H1 (cell line): ENCODE measurements at regions not wholly inside any gene's neighbourhood (a gene's known extent, or its start where the extent isn't known, plus 50 kb on each side); places are given as distances from the start of the nearest gene placed in this dataset.

Experiments
- CTCF ChIA-PET: fragments of 300-600 bp; sonication (Branson Sonifier 250); formaldehyde crosslinking; loops from one replicate; lab custom pipeline; 2021; ENCODE audit not compliant: partially characterized antibody; lab: Charles Lee
- POLR2A ChIA-PET: fragments of 300-600 bp; sonication (Branson Sonifier 250); formaldehyde crosslinking; loops from one replicate; lab custom pipeline; 2021; ENCODE audit warnings: inconsistent platforms; ENCODE audit not compliant: partially characterized antibody; lab: Charles Lee
- DNase-seq, 2 experiments: peaks; one replicate each; pipeline versions ENCODE4 v3.0.0 to v3.0.0-alpha.2; 2010 to 2022; ENCODE audit warnings: low spot score in 2 of 2, low read depth in 1 of 2, mixed read lengths in 1 of 2
- FAIRE-seq: peaks from 2 replicates; lab custom pipeline; 2011; peaks lifted over from hg19 to GRCh38; lab: Jason Lieb, UNC
- H2AFZ ChIP-seq: 2 replicates; pipeline ENCODE4 v1.8.1; 2012; ENCODE audit warnings: low read length, inconsistent platforms
- H2AK5ac ChIP-seq: 2 replicates; pipeline ENCODE4 v1.6.1; 2013; ENCODE audit warnings: low read depth, low read length
- H2BK120ac ChIP-seq: replicated peaks from 2 replicates; pipeline ENCODE3; 2013; ENCODE audit warnings: low read depth, low read length, inconsistent platforms
- H2BK12ac ChIP-seq: 2 replicates; pipeline ENCODE4 v1.6.1; 2013; ENCODE audit warnings: low read depth, low read length
- H2BK15ac ChIP-seq: 2 replicates; pipeline ENCODE4 v1.6.1; 2013; ENCODE audit warnings: low read length
- H2BK20ac ChIP-seq: 2 replicates; pipeline ENCODE4 v1.6.1; 2013; ENCODE audit warnings: low read length
- H2BK5ac ChIP-seq: 2 replicates; pipeline ENCODE4 v1.6.1; 2013; ENCODE audit warnings: low read depth, low read length
- H3K14ac ChIP-seq: 2 replicates; pipeline ENCODE4 v1.6.1; 2013; ENCODE audit warnings: inconsistent platforms; ENCODE audit not compliant: insufficient read length
- H3K18ac ChIP-seq: 2 replicates; pipeline ENCODE4 v1.6.1; 2013; ENCODE audit warnings: low read length; ENCODE audit errors: extremely low read depth
- H3K23ac ChIP-seq: 2 replicates; pipeline ENCODE4 v1.6.1; 2013; ENCODE audit warnings: inconsistent platforms; ENCODE audit not compliant: insufficient read length
- H3K23me2 ChIP-seq: 2 replicates; pipeline ENCODE4 v1.6.1; 2013; ENCODE audit warnings: low read depth, low read length
- H3K27ac ChIP-seq: 2 replicates; pipeline ENCODE4 v1.6.1; 2011; ENCODE audit warnings: low read depth, low read length, inconsistent platforms
- H3K27me3 ChIP-seq, 4 experiments: replicated peaks in 1 of 4; 1 replicate in 1 of 4; 2 replicates in 3 of 4; pipeline versions ENCODE4 v1.6.1 to v1.8.1; 2011 to 2013; ENCODE audit warnings: low read length in 3 of 4, mild to moderate bottlenecking in 3 of 4, inconsistent platforms in 2 of 4, mixed read lengths in 2 of 4, moderate library complexity in 1 of 4; ENCODE audit not compliant: control insufficient read depth in 3 of 4, insufficient read depth in 3 of 4; ENCODE audit errors: extremely low read depth in 1 of 4
- H3K36me3 ChIP-seq, 4 experiments: 2 replicates each; pipeline versions ENCODE4 v1.6.1 to v1.8.1; 2011 to 2013; ENCODE audit warnings: mild to moderate bottlenecking in 4 of 4, low read length in 3 of 4, moderate library complexity in 2 of 4, control low read depth in 1 of 4, inconsistent platforms in 1 of 4; ENCODE audit not compliant: insufficient read depth in 4 of 4, control insufficient read depth in 2 of 4
- H3K4ac ChIP-seq: replicated peaks from 2 replicates; pipeline ENCODE3; 2013; ENCODE audit warnings: low read length, low read depth, mixed read lengths, inconsistent platforms; ENCODE audit not compliant: insufficient read length
- H3K4me1 ChIP-seq, 4 experiments: replicated peaks in 1 of 4; 1 replicate in 1 of 4; 2 replicates in 3 of 4; pipeline versions ENCODE4 v1.6.1 to v1.8.1; 2011 to 2013; ENCODE audit warnings: low read length in 3 of 4, inconsistent platforms in 2 of 4, mixed read lengths in 1 of 4; ENCODE audit not compliant: insufficient read depth in 4 of 4, control insufficient read depth in 3 of 4
- H3K4me2 ChIP-seq, 2 experiments: 2 replicates each; pipeline versions ENCODE4 v1.6.1 to v1.8.1; 2011 to 2013; ENCODE audit warnings: low read depth in 2 of 2, low read length in 2 of 2, control low read depth in 1 of 2, inconsistent platforms in 1 of 2, mild to moderate bottlenecking in 1 of 2; ENCODE audit not compliant: insufficient read depth in 1 of 2
- H3K4me3 ChIP-seq, 4 experiments: fragments of 200-600, 300-600 bp in 1 of 4; sonication (generic), shearing (Covaris generic), sonication (Bioruptor Twin) in 1 of 4; 2 replicates each; pipeline versions ENCODE4 v1.5.1 to v1.8.1; 2011 to 2016; ENCODE audit warnings: low read length in 4 of 4, low read depth in 3 of 4, control low read depth in 2 of 4, inconsistent platforms in 2 of 4, mild to moderate bottlenecking in 2 of 4, mixed read lengths in 1 of 4, moderate library complexity in 1 of 4; ENCODE audit not compliant: insufficient read depth in 2 of 4; ENCODE audit errors: extremely low read depth in 1 of 4
- H3K56ac ChIP-seq: replicated peaks from 2 replicates; pipeline ENCODE3; 2013; ENCODE audit warnings: low read depth, mild to moderate bottlenecking, mixed read lengths, low read length, inconsistent platforms; ENCODE audit not compliant: insufficient read length
- H3K79me1 ChIP-seq: 2 replicates; pipeline ENCODE4 v1.6.1; 2013; ENCODE audit warnings: low read depth, low read length, control low read depth
- H3K79me2 ChIP-seq, 2 experiments: 2 replicates each; pipeline versions ENCODE4 v1.6.1 to v1.8.1; 2012 to 2013; ENCODE audit warnings: low read length in 2 of 2, mild to moderate bottlenecking in 2 of 2, inconsistent platforms in 1 of 2; ENCODE audit not compliant: insufficient read depth in 2 of 2, control insufficient read depth in 1 of 2
- H3K9ac ChIP-seq, 4 experiments: replicated peaks in 1 of 4; 1 replicate in 1 of 4; 2 replicates in 3 of 4; pipeline versions ENCODE4 v1.6.1 to v1.8.1; 2011 to 2013; ENCODE audit warnings: low read depth in 3 of 4, low read length in 3 of 4, control low read depth in 2 of 4, mild to moderate bottlenecking in 2 of 4, moderate library complexity in 2 of 4, inconsistent platforms in 1 of 4; ENCODE audit errors: extremely low read depth in 1 of 4
- H3K9me3 ChIP-seq, 2 experiments: 2 replicates each; pipeline versions ENCODE4 v1.6.1 to v1.8.1; 2012 to 2013; ENCODE audit warnings: mild to moderate bottlenecking in 2 of 2, moderate library complexity in 2 of 2, control low read depth in 1 of 2, inconsistent platforms in 1 of 2, low read depth in 1 of 2, low read length in 1 of 2, mixed read lengths in 1 of 2; ENCODE audit not compliant: insufficient read depth in 2 of 2
- H4K20me1 ChIP-seq, 2 experiments: replicated peaks in 1 of 2; 2 replicates each; pipeline versions ENCODE3 to v1.8.1; 2011 to 2013; ENCODE audit warnings: inconsistent platforms in 2 of 2, low read length in 2 of 2, mild to moderate bottlenecking in 1 of 2; ENCODE audit not compliant: insufficient read depth in 2 of 2, control insufficient read depth in 1 of 2
- H4K5ac ChIP-seq: 2 replicates; pipeline ENCODE4 v1.6.1; 2013; ENCODE audit warnings: low read length, low read depth, mixed read lengths, inconsistent platforms; ENCODE audit not compliant: insufficient read length
- H4K8ac ChIP-seq: 2 replicates; pipeline ENCODE4 v1.8.0; 2013; ENCODE audit warnings: mild to moderate bottlenecking, moderate library complexity, low read length, inconsistent platforms; ENCODE audit not compliant: insufficient read depth; ENCODE audit errors: extremely low read depth
- H4K91ac ChIP-seq: replicated peaks from 2 replicates; pipeline ENCODE3; 2013; ENCODE audit warnings: low read length, mixed read lengths, inconsistent platforms; ENCODE audit not compliant: insufficient read length
- ASH2L ChIP-seq: fragments of 200-600, 300-600 bp; sonication (generic); IDR thresholded peaks from one replicate; pipeline ENCODE4 v1.7.1; 2017; ENCODE audit warnings: low read length
- CHD1 ChIP-seq: IDR thresholded peaks from 2 replicates; pipeline ENCODE4 v1.6.1; 2012; ENCODE audit warnings: low read depth, low read length, improper control_type of control experiment
- HDAC2 ChIP-seq, 2 experiments: fragments of 300-600 bp in 1 of 2; sonication (generic) in 1 of 2; IDR thresholded peaks; 2 replicates each; pipeline ENCODE4 v1.6.1; 2011 to 2012; ENCODE audit warnings: low read depth in 2 of 2, low read length in 2 of 2, mild to moderate bottlenecking in 2 of 2, moderate library complexity in 2 of 2, borderline replicate concordance in 1 of 2, inconsistent platforms in 1 of 2
- MAX ChIP-seq: IDR thresholded peaks from 2 replicates; pipeline ENCODE4 v1.6.1; 2012; ENCODE audit warnings: inconsistent platforms
- NRF1 ChIP-seq: IDR thresholded peaks from 2 replicates; pipeline ENCODE4 v1.6.1; 2011; ENCODE audit warnings: mild to moderate bottlenecking, low read depth, low read length, improper control_type of control experiment
- RAD21 ChIP-seq, 2 experiments: IDR thresholded peaks in 1 of 2; conservative IDR thresholded peaks in 1 of 2; 2 replicates each; pipeline ENCODE4 v1.6.1; 2011; ENCODE audit warnings: low read depth in 2 of 2, low read length in 2 of 2, improper control_type of control experiment in 1 of 2, inconsistent platforms in 1 of 2, mild to moderate bottlenecking in 1 of 2, moderate library complexity in 1 of 2
- SP1 ChIP-seq: IDR thresholded peaks from 2 replicates; pipeline ENCODE4 v1.6.1; 2011; ENCODE audit warnings: low read depth, low read length
- WGBS, 2 experiments: shearing (Covaris generic) in 1 of 2; methylation state at CpG; one replicate each; pipeline versions ENCODE4 v1.1.6 to v1.1.7; 2013 to 2015; ENCODE audit warnings: low lambda C conversion rate in 2 of 2, mixed read lengths in 2 of 2, inconsistent platforms in 1 of 2, low coverage in 1 of 2, missing lambda C conversion rate in 1 of 2; ENCODE audit not compliant: insufficient replicate concordance in 2 of 2, insufficient coverage in 1 of 2, insufficient read length in 1 of 2; ENCODE audit errors: extremely low coverage in 1 of 2, missing lambda C conversion rate in 1 of 2; 5-methylcytosine and 5-hydroxymethylcytosine counted together

GRCh38 chr10:62709200-62709599 is 95.3 kb upstream of the ADO start:
- no peak overlapping the region for H2BK15ac ChIP-seq
- no peak overlapping the region for H3K14ac ChIP-seq
- H4K91ac ChIP-seq: no peak overlapping the region
- no peak overlapping the region for H3K27ac ChIP-seq
- no peak overlapping the region for H3K4ac ChIP-seq
- H4K5ac ChIP-seq: no peak overlapping the region
- H3K9me3 ChIP-seq: no peaks in the 10 kb centered on the region
- no peaks in the 10 kb centered on the region for H3K4me1 ChIP-seq
- no peaks in the 10 kb centered on the region for H3K79me1 ChIP-seq
- no peak overlapping the region for H2BK5ac ChIP-seq
- H2AK5ac ChIP-seq: no peak overlapping the region
- no peak overlapping the region for H3K9ac ChIP-seq
- H2BK120ac ChIP-seq: no peak overlapping the region
- no peak overlapping the region for H3K4me3 ChIP-seq
- ChIA-PET CTCF (no interaction called here), POLR2A (no interaction called here)
- no peak overlapping the region for H3K4me2 ChIP-seq
- no peak for DNase-seq
- no peaks in the 10 kb centered on the region for H3K23me2 ChIP-seq
- H3K56ac ChIP-seq: no peak overlapping the region
- H3K79me2 ChIP-seq: no peaks in the 10 kb centered on the region
- H3K18ac ChIP-seq: no peak overlapping the region
- no peak overlapping the region for H2BK20ac ChIP-seq
- H4K8ac ChIP-seq: no peak overlapping the region
- no peak for FAIRE-seq
- H2BK12ac ChIP-seq: no peak overlapping the region
- 94% methylated on average over 3 of the region's 3 CpGs; no CpG with 5 or more reads in 1 of the 2 experiments for WGBS, 2 experiments
- no peaks in the 10 kb centered on the region for H3K27me3 ChIP-seq
- H4K20me1 ChIP-seq: no peaks in the 10 kb centered on the region
- H3K23ac ChIP-seq: no peak overlapping the region
- H2AFZ ChIP-seq: no peak overlapping the region
- TF ChIP-seq HDAC2 (IDR thresholded peaks at IDR 0.05; ENCODE audit: borderline replicate concordance in 1 of 2, low read depth in 2 of 2, low read length in 2 of 2): no peak
- no peak for TF ChIP-seq CHD1
- no peak for TF ChIP-seq SP1
- TF ChIP-seq ASH2L: no peak
- TF ChIP-seq RAD21 (IDR thresholded peaks at IDR 0.05 in 1 of 2, conservative IDR thresholded peaks at IDR 0.05 in 1 of 2; ENCODE audit: low read depth in 2 of 2, low read length in 2 of 2): no peak
- no peak for TF ChIP-seq NRF1
- no peak for TF ChIP-seq MAX
- TF ChIP-seq, all 59 proteins: peak for 0
- H3K36me3 ChIP-seq: no peaks in the 10 kb centered on the region
